Stimulated activated CD4-positive, alpha-beta T cell treated with anti-CD3 and anti-CD28 coated beads, Interleukin-1b, Interleukin-23, amount 100 ng/mL, for 1 hour (primary cell): ENCODE measurements at regions not wholly inside any gene's neighbourhood (a gene's known extent, or its start where the extent isn't known, plus 50 kb on each side); places are given as distances from the start of the nearest gene placed in this dataset.
"Not testable (repeated sequence)": the region's sequence is repeated elsewhere in the genome, so short reads cannot be mapped to it uniquely, and the experiment has no call there.

Source experiments
- DNase-seq, 2 donors: peaks; one replicate each; pipeline ENCODE4 v3.0.0-alpha.2; 2020; ENCODE audit warnings: low read depth in 2 of 2

DNA sequence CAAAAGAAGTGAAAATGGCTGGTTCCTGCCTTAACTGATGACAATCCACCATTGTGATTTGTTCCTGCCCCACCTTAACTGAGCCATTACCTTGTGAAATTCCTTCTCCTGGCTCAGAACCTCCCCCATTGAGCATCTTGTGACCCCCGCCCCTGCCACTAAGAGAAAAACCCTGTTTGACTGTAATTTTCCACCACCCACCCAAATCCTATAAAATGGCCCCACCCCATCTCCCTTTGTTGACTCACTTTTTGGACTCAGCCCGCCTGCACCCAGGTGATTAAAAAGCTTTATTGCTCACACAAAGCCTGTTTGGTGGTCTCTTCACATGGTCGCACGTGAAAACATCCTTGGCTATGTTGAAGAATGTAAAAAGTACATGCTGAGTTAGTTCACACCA, 197.6 kb upstream of the FBN2 start:
- DNase-seq = not testable (repeated sequence)

DNA sequence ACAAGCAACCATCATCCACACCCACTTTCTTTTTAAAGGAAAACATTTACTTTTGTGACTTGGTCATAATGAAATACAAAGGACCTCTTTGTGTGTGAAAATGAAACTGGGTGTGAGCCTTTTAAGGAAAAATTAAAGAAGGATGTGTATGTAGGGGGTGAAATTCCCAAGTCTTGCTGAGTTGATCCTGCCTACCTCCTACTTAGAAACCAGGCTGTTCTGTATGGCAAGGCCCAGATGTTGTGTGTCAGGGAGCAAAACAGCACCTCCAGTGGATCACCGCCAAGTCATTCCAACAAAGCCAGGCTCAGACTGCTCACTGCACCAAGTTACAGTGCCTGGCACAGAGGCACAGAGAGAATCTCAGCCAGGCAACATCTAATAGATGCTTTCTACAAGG, 198.5 kb upstream of the FBN2 start:
- no peak for DNase-seq

DNA sequence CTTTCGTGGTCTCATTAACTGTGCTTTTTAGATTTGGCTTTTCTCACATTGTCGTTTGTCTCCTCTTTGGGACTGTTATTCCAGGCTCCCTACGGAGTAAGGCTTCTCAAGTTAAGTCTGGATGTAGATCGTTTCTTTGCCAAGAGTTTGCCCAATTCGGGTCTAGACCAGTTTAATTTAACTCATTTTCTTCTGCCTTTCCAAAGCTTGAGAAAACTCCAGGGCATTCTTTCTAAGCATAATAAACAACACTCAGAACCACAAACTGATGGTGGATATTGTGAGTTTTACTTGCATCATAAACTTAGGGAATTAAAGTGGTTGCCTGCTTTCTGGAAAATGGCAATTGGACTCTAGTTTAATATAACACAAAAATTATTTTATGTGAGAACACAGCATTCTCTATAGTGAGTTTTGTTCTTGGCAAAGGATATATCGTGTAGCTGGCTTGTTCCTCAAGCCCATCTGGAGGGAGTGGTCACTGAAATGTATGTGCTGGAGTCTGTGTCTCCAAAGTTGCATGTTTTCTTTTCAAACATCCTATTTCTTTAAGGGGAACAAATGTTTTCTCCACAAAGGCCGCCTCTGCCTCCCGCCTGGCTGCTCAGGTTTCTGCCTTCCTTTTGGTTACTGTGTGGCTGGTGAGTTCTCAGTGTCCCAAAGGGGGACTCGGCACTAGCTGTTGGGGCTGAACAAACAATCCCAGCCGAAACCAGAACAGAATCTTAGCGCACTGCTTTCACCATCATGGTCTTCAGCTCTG, 211.3 kb upstream of the FBN2 start:
- DNase-seq = no peak

DNA sequence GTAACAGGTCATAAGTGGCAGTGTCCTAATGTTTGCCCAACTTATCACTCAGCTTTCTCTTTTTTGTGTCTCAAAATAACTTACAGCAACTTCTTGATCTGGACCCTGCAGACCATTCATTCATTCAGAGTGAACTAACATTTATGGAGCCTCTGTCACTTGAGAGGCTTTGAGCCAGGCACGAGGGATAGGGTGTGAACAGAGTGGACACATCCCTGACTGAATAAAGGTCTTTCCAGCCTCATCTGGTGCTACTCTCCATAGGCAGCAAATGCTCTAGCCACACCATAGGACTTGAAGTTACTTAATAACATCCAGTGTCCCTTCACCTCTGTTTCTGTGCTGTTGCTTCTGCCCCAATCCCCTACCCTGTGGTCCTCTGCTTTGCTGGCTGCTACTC, 212.1 kb upstream of the FBN2 start:
- DNase-seq = no peak

DNA sequence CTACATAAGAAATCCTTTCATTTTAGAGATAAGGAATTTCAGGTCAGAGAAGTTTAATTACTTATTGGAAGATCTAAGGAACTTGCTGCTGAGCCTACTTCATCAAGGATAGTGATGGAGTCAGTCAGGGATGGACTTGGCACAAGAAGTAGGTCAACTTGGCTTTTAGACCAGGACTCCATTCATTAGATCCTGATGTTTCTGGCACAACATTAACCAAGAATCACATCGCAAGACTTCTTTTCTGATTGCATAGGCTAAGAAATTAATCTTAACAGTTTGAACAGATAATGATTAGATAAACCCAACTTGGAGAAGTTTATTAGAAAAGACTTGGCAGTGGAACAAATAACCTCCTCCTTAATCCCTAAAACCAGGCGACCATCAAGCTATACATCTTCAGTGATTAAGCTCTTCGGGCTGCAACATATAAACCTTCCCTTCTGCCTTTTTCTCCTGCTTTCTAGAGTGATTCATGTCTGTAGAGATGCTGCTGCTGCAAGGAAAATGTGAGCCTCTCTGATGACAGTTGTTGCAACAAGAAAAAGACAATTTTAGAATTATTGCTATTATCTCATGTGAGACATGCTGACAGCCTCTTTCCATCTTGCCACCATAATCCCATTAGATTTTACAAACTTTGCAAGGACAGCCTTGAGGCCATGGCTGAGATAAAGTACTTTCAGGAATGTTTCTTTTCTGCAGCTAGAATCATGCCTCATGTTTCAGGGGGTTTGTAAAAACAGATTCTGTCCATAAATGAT, 207.9 kb upstream of the SLC27A6 start:
- no peak for DNase-seq

DNA sequence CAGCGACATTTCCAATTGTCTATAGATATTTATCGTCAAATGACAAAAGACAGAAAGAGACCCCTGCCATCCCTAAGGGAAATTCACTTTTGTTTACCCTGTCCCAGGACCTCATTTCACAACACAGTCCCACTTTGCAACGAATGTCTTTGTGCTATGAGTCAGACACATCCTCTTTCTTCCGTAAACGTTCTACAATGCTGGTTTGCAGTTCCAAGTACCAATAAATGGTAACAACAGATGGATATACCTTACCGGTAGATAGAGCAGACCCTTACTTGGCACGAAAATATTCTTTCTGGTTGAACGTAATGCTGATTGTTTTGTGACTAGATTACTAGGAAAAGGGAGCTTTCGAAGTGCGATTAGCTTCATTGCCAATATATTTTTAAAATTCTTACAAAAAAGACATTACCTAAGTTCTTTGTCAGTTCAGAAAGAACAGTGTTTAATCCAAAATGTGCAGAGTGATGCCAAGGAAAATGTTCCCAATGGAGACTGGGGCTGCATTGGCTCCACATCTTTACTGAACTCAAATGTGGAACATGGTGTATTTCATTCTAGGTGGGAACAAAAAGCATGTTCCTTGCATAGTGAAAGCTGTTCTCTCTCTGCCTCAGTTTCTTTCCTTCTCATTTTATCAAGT, 202.5 kb upstream of the SLC27A6 start:
- DNase-seq = no peak

DNA sequence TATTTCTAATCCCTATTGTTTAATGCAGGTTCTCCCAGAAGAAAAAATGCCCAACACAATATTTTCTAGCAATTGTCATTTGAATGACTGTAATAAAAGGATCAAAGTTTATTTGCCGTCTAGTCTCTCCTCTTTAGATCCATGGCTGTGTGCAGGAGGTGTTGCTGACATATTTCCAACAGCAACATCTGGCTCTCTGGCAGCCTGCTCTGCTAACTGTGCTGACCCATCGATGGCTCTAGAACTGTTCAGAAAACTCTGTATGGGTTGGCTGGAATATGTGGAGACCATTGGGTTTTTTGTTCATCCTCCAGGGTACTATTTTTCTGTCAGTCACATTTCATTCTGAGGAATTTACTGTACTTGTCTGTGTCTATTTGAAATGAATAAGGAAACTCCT, 202.0 kb upstream of the SLC27A6 start:
- DNase-seq = no peak

DNA sequence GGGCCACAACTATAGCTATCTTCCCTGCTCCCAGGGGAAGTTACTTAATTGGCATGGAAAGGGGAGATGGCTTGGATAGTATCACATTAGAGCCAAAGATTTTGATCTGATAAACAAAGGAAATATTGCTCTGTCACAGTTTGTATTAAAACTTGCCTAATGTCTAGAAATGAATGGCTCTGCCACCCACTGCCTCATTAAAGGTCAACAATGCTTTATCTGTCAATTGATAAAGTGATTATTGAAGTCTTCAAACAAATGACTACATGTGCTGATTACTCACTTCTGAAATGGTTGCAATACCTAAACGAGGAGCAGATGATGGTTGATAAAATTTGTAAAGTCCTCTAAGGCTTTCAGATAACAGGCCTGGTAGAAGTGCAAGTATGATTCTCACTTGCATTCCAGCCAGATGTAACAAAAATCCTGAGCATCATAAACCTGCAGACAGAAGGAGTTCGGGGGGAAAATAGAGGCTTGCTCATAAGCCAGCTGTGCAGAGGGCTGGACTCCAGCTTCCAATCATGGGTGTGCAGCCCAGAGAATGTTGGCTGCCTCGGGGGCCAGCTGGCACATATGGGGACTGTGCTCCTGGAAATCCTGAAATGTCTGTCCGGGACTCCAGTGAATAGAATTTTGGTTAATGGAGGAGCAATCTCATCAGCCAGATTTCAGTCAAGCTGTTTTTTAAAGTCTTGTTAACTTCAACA, 200.5 kb upstream of the SLC27A6 start:
- DNase-seq = no peak

DNA sequence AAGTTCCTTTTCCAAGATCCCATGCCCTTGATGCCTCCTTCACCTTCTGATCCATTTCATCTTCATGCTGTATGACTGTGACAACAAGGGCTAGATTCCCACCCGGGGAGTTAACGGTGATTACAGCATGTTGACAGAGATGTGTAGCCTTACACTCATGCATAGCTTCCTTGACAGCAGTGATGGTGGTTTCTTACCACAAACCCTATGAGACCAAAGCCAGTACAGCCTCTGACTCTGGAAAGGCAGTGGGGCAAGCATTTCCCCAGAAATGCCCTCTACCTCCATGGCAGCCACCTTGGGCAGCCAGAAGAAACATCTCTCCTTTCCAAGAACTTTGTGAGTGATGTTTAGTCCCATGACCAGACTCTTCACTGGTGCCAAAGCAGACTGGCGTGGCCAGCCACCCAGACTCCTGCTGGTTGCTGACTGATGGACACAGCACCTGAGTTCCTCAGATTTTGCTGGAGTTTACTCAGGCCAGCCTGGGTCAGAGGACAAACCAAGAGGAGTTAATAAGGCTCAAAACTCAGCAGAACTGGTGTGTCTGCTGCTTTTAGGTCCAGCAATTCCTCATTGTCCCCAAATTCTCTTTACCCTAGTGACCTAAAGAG, 199.7 kb upstream of the SLC27A6 start:
- DNase-seq = no peak

DNA sequence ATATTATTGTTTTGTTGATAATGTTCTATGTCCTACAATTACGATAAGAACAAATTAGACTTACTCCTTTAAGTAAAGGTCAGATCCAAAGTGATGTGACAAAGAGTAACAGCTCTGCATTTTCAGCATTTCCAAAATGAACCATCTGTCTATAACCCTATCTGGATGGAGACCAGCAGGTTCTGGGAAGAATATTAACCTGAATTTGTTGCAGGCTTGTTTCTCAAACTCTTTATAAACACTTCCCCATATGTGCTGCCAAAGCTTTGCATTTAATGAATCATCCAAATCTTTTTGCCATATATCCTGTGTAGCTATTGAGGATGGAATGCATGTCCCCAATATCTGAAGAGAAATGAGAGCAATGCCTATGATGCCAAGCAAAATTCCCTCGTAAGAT, 198.9 kb upstream of the SLC27A6 start:
- no peak for DNase-seq

DNA sequence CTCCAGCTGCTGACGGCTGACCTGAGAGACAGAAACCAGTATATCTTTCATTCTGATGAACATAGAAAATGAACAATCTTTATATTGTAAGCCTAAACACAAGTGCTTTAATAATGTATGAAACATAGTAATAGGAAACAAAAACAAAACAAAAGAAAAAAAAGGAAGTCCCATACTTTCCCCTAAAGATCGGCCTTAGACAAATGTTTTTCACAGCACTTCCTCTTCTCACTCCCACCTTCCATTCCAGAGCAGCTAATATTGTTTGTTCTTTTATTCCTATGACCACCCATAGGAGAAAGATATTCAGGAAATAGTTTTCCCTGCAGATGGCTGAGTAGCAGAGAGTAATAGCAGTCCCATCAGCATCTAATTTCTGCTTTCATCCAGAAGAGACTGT, 194.4 kb upstream of the SLC27A6 start:
- DNase-seq = no peak

DNA sequence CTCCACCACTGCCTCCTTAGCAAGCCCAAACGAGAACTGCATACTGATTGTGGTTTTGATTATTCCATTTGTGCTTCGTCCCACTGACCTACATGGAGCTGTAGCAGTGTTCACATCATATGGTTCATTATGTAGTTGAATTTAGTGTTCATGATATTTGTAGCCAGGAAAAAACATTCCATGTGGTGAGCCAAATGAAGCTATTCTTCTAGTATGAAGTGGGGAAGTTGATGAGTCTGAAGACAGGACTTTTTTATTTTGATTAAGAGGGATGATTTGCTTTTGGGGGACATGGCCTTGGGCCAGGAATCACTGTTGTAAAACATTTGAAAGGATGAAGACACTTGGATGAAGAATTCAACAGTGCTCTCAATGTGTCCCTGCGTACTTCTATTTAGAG, 192.9 kb upstream of the SLC27A6 start:
- no peak for DNase-seq

DNA sequence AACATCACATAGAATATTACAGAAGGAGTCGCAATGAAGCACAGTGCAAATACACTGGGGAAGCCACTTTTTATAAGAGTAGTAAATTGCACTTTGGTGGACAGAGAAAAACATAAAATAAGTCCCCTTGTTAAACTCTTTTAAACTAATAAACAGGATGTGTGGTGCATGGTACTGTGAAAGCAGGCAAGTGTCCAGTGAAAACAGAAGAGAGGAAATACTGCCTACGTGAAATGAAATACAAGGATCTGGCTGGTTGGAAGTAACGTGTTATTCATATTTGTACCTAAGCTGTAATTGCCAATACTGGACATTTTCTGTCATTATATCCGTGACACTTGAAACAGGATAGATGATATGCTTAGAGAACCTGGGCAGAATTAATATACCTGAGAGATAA, 191.9 kb upstream of the SLC27A6 start:
- DNase-seq = no peak

DNA sequence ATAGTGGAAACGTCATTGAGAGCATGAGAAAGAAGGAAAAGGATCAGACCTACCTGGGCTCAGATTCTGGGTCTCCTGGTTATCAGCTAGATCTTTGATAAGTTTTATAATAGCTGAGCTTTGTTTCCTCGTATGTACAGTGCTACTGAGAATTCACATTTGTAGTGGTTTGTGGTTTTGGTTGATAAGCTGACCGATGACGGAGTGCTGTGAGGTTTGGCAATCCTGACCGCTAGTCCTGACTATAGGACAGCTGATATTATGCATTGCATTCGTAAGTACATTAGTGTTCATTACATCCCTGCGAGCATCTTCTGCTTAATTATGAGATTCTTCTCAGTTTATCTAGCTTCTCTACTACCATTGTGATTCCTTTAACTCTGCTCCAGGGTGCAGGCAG, 190.7 kb upstream of the SLC27A6 start:
- DNase-seq = no peak

DNA sequence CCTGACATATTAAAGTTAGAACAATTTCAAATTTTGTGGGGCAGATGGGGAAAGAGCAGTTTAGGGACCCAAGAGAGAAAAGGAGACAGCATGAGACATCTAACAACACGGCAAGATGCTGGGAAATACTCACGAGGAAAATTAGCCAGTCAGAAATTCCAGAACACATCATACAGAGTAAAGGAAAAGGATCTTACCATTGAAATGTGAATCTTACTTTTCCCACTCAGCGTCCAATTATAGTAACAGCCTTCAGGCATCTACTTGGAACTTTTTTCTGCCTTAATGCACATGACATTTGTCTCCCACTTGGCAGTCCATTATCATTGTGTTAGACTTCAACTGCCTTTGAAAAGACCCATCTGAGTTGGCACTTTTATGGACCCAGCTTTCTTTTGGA, 189.7 kb upstream of the SLC27A6 start:
- DNase-seq = no peak

DNA sequence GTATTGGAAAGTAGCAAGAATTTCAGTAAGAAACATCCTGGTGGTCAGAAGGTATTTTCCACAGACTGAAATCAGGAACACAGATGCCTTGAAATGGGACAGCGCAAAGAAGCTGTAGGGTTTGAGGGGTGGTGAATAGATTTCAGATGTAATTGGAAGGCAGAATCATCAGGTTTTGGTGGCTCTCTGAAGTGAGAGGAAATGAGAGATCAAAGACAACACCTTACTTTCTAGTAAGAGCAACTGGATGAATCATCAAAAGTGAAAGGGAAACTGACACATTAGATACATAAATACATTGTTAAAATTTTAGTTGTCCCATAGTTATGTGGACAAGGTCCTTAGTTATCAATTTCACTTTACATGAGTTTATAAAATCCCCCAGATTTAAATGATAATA, 188.2 kb upstream of the SLC27A6 start:
- DNase-seq = no peak

DNA sequence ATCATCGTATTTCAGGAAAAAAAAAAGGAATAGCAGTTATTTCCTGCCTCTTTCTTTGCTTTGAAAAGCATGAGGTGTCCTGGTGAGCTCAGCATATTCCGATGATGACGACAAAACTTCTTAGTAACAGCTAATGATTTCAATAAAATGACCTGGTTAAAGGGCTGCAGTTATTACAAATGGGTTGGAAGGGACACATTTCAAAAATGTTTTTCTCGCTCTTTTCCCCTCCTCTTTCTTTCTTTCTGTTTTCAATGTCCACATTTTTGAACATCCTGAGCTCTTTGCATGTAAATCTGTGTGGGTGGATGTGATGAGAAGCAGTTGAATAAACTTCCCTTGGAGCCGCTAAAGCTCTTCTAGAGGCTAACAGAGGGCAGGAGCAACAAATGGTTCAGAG, 186.8 kb upstream of the SLC27A6 start:
- no peak for DNase-seq

DNA sequence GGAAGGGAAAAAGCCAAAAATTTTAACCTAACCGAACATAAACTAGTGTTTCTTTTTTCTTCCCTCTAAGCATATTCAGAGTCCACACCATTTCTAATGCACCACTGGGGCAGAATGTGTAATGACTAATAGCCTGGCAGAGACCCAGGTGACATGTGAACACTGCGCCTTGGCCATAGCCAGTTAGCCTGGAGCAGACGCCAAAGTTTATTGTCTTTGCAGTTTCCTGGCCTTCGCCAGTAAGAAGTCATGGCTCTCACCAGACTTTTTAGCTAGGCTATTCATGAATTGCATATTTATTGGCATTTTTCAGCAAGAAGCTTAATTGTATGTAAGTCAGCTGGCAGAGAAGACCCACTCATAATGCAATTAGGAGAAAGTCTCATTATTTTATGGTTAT, 182.8 kb upstream of the SLC27A6 start:
- DNase-seq = no peak

DNA sequence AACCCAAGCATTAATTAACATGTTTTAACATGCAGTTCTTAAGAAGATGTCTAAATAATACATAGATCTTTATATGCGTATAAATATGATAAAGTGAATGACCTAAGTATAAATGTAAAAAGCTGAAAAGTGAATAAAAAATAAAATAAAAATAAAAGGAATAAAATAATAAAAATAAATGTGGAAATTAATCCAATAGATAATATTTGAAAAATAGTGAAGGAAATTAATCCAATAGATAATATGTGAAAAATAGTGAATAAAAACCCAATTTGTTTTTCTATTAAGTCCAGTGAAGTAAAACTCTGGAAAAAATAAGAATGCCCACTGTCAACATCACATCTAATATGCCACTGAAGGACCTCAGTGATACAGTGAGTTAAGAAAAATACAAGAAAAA, 180.6 kb upstream of the SLC27A6 start:
- no peak for DNase-seq

DNA sequence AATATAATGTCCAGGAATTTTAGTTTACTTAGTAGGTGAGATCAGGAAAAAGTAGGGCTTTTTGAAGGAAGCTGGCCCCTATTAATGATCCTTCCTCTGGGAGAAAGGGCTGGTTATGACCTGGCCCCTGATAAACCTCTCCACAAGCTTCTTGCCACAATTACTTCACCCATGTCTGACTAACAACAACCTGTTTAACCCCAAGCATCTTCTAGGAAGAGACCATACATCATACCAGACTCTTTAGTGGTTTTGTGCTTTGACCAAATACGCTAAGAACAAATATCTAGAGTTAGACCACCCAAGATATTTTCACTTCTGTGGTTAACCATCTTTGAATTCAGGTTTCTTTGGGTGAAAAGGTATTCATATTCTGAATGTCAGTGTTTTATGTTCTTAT, 174.0 kb upstream of the SLC27A6 start:
- no peak for DNase-seq

DNA sequence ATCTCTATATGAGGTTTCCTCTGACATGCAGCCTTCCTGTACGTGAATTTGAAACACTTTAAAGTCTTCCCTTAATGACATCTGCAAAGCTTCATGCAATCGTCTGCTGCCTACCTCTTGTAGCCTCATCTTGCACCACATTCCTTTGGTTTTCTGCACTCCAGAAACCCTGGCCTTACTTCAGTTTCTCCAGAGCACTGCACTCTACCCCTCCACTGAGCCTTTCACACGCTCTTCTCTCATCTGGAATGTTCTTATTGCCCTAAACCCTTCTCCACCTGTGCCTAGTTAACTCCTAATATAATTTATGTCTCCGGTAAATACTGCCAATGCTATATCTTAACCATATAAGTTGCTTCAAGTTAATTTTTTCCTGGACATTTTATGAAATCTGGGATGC, 168.8 kb upstream of the SLC27A6 start:
- no peak for DNase-seq

DNA sequence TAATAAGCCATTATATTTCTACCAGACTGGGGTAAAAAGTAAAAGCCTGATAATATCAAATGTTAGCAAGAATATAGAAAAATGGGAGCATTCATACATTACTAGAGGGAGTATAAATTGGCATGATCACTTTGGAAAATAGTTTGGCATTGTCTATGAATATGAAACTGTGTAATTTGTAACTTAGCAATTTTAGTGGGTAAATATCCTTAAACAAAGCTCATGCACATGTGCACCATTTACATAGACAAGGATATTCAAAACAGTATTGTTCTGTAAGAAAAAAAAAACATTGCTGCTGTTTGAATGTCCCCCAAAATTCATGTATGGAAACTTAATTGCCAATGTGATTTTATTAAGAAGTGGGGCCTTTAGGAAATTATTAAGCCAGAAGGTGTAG, 166.4 kb upstream of the SLC27A6 start:
- DNase-seq = no peak
